ENCODE measurements at regions not wholly inside any gene's neighbourhood (a gene's known extent, or its start where the extent isn't known, plus 50 kb on each side); places are given as distances from the start of the nearest gene placed in this dataset.

GRCh38 chr1:78728359-78728758 lies 78.7 kb downstream of the IFI44 start:
- H4K20me1 ChIP-seq (ENCODE audit: control insufficient read depth, insufficient read depth, insufficient read length), result no peaks in the 10 kb centered on the region
- no peak overlapping the region for H2AFZ ChIP-seq (ENCODE audit: low read length)
- no peak for DNase-seq
- no peak overlapping the region for H4K91ac ChIP-seq (ENCODE audit: insufficient read length, low read depth, low read length)
- no peak overlapping the region for H2BK20ac ChIP-seq (ENCODE audit: low read depth, low read length, poor library complexity, severe bottlenecking)
- Mint-ChIP-seq H3K9me3 (no peaks in the 10 kb centered on the region), H3K27me3 (ENCODE audit: low read depth) (no peaks in the 10 kb centered on the region), H3K36me3 (ENCODE audit: insufficient read depth in 1 of 3, low read depth in 3 of 3) (no peaks in the 10 kb centered on the region), H3K4me3 (no peak overlapping the region), H3K4me1 (no peaks in the 10 kb centered on the region), H3K27ac (no peak overlapping the region; a peak in 1 of 7 replicates)
- no peak overlapping the region for H2AK5ac ChIP-seq (ENCODE audit: insufficient read length, low read length)
- no peak overlapping the region for H2BK120ac ChIP-seq (ENCODE audit: low read depth, low read length, poor library complexity, severe bottlenecking)
- no peak overlapping the region for H4K8ac ChIP-seq (replicated peaks; ENCODE audit: insufficient read length, low read depth, low read length)
- no peak overlapping the region for H3K14ac ChIP-seq (ENCODE audit: insufficient read depth, low read length)
- no peaks in the 10 kb centered on the region for H3K27me3 ChIP-seq (ENCODE audit: insufficient read depth, low read length)
- H3K27ac ChIP-seq (ENCODE audit: insufficient read length, low read depth, low read length), result no peak overlapping the region
- no peak overlapping the region for H3K18ac ChIP-seq (ENCODE audit: insufficient read length, low read depth, low read length)
- no peaks in the 10 kb centered on the region for H3K4me1 ChIP-seq (ENCODE audit: insufficient read depth, low read length)
- H3T11ph ChIP-seq (ENCODE audit: low read length), result no peak overlapping the region
- no peak overlapping the region for H3K9ac ChIP-seq (ENCODE audit: extremely low read depth, insufficient read length, low read length)
- no peak overlapping the region for H3K56ac ChIP-seq (ENCODE audit: insufficient read length, low read depth, low read length)
- no peaks in the 10 kb centered on the region for H3K79me2 ChIP-seq (ENCODE audit: insufficient read depth, low read length)
- no peaks in the 10 kb centered on the region for H3K79me1 ChIP-seq (ENCODE audit: insufficient read depth, low read depth, low read length, poor library complexity, severe bottlenecking)
- H2BK5ac ChIP-seq (ENCODE audit: insufficient read length, low read length), result no peak overlapping the region
- WGBS (ENCODE audit: extremely low coverage, insufficient read length, low lambda C conversion rate), result no CpG with 5 or more reads among the region's 12 CpGs
- no peak overlapping the region for H4K5ac ChIP-seq (ENCODE audit: insufficient read length, low read depth, low read length)
- H2BK12ac ChIP-seq (ENCODE audit: insufficient read length, low read depth, low read length), result no peak overlapping the region
- H3K23ac ChIP-seq (ENCODE audit: insufficient read length, low read depth, low read length), result no peak overlapping the region
- H3K4me2 ChIP-seq (ENCODE audit: insufficient read depth, insufficient read length, low read length), result no peak overlapping the region
- no peaks in the 10 kb centered on the region for H3K9me3 ChIP-seq (ENCODE audit: control insufficient read depth, low read depth, low read length)
- H2BK15ac ChIP-seq (ENCODE audit: low read depth, low read length), result no peak overlapping the region
- TF ChIP-seq, protein P1, sequence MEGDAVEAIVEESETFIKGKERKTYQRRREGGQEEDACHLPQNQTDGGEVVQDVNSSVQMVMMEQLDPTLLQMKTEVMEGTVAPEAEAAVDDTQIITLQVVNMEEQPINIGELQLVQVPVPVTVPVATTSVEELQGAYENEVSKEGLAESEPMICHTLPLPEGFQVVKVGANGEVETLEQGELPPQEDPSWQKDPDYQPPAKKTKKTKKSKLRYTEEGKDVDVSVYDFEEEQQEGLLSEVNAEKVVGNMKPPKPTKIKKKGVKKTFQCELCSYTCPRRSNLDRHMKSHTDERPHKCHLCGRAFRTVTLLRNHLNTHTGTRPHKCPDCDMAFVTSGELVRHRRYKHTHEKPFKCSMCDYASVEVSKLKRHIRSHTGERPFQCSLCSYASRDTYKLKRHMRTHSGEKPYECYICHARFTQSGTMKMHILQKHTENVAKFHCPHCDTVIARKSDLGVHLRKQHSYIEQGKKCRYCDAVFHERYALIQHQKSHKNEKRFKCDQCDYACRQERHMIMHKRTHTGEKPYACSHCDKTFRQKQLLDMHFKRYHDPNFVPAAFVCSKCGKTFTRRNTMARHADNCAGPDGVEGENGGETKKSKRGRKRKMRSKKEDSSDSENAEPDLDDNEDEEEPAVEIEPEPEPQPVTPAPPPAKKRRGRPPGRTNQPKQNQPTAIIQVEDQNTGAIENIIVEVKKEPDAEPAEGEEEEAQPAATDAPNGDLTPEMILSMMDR (conservative IDR thresholded peaks at IDR 0.05), result no peak
- no peaks in the 10 kb centered on the region for H3K23me2 ChIP-seq (ENCODE audit: insufficient read length, low read depth, low read length, poor library complexity, severe bottlenecking)
- no peak overlapping the region for H3K4ac ChIP-seq (ENCODE audit: low read depth, low read length)

Data from H9 (cell line).